A549 (cell line): ENCODE measurements at regions not wholly inside any gene's neighbourhood (a gene's known extent, or its start where the extent isn't known, plus 50 kb on each side); places are given as distances from the start of the nearest gene placed in this dataset.

ENCODE experiments used
- EHMT2 ChIP-seq: fragments of 200-600 bp; sonication (generic); IDR thresholded peaks from 2 replicates; pipeline ENCODE4 v1.6.1; 2016; ENCODE audit warnings: antibody characterized with exemption, low read depth, mild to moderate bottlenecking, moderate library complexity
- FOSB ChIP-seq: fragments of 250-450 bp; sonication (Bioruptor Pico); IDR thresholded peaks from 2 replicates; pipeline ENCODE4 v1.5.0; 2020; ENCODE audit warnings: mild to moderate bottlenecking, moderate library complexity
- JUN ChIP-seq, 2 experiments: fragments of >200 bp; sonication (Bioruptor Twin); formaldehyde crosslinking; IDR thresholded peaks; 2 replicates in 1 of 2; 3 replicates in 1 of 2; pipeline ENCODE4 v1.6.1; 2016 to 2017
- NR3C1 ChIP-seq: fragments of >200 bp; sonication (Bioruptor Twin); formaldehyde crosslinking; IDR thresholded peaks from 3 replicates; pipeline ENCODE4 v1.6.1; 2017
- POLR2A ChIP-seq: IDR thresholded peaks from 2 replicates; pipeline ENCODE4 v1.6.1; 2012; ENCODE audit warnings: mild to moderate bottlenecking, low read length
- RAD21 ChIP-seq, 2 experiments: fragments of >200 bp in 1 of 2; sonication (Bioruptor Twin) in 1 of 2; formaldehyde crosslinking in 1 of 2; IDR thresholded peaks in 1 of 2; conservative IDR thresholded peaks in 1 of 2; 2 replicates in 1 of 2; 3 replicates in 1 of 2; pipeline ENCODE4 v1.6.1; 2012 to 2018; ENCODE audit warnings: inconsistent platforms in 1 of 2
- TFCP2L1 ChIP-seq: fragments of 250-450 bp; sonication (Bioruptor Pico); IDR thresholded peaks from 2 replicates; pipeline ENCODE4 v1.5.0; 2021; ENCODE audit warnings: mild to moderate bottlenecking
- TF ChIP-seq, protein P1 (sequence below): fragments of >200 bp; sonication (Bioruptor Twin); formaldehyde crosslinking; IDR thresholded peaks from 3 replicates; pipeline ENCODE4 v1.5.1; 2016
- TF ChIP-seq, protein P2 (sequence below): fragments of 250-450 bp; sonication (Bioruptor Pico); IDR thresholded peaks from 2 replicates; pipeline ENCODE4 v1.5.0; 2021; ENCODE audit warnings: mild to moderate bottlenecking, moderate library complexity, borderline replicate concordance

DNA sequence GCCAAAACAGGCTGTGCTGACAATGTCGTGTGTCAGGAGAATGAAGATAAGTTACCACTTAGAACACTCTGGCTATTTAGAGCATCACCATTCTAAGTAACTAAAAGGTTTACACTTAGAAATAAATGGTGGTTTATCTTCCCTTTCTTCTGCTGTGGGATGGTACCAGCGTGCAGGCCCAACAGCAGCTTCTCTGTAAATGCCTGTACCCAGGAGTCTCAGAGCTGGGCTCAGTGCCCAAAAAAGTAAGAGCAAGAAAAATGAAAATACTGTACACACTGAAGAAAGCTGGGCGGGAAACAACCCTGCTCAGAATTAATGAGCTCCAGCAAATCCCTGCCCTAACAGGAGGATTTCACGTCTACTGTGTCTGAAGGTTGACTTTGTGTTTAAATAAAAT, 206.5 kb downstream of the MFSD1 start:
- TF ChIP-seq TFCP2L1 (CRISPR knock-in tag) = no peak
- TF ChIP-seq, protein P1, sequence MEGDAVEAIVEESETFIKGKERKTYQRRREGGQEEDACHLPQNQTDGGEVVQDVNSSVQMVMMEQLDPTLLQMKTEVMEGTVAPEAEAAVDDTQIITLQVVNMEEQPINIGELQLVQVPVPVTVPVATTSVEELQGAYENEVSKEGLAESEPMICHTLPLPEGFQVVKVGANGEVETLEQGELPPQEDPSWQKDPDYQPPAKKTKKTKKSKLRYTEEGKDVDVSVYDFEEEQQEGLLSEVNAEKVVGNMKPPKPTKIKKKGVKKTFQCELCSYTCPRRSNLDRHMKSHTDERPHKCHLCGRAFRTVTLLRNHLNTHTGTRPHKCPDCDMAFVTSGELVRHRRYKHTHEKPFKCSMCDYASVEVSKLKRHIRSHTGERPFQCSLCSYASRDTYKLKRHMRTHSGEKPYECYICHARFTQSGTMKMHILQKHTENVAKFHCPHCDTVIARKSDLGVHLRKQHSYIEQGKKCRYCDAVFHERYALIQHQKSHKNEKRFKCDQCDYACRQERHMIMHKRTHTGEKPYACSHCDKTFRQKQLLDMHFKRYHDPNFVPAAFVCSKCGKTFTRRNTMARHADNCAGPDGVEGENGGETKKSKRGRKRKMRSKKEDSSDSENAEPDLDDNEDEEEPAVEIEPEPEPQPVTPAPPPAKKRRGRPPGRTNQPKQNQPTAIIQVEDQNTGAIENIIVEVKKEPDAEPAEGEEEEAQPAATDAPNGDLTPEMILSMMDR = no peak
- TF ChIP-seq POLR2A = no peak
- no peak for TF ChIP-seq FOSB (CRISPR knock-in tag)
- TF ChIP-seq, protein P2, sequence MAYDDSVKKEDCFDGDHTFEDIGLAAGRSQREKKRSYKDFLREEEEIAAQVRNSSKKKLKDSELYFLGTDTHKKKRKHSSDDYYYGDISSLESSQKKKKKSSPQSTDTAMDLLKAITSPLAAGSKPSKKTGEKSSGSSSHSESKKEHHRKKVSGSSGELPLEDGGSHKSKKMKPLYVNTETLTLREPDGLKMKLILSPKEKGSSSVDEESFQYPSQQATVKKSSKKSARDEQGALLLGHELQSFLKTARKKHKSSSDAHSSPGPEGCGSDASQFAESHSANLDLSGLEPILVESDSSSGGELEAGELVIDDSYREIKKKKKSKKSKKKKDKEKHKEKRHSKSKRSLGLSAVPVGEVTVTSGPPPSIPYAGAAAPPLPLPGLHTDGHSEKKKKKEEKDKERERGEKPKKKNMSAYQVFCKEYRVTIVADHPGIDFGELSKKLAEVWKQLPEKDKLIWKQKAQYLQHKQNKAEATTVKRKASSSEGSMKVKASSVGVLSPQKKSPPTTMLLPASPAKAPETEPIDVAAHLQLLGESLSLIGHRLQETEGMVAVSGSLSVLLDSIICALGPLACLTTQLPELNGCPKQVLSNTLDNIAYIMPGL = no peak
- TF ChIP-seq NR3C1 = no peak
- TF ChIP-seq EHMT2 = no peak
- TF ChIP-seq RAD21 (conservative IDR thresholded peaks at IDR 0.05 in 1 of 2, IDR thresholded peaks at IDR 0.05 in 1 of 2) = no peak
- no peak for TF ChIP-seq JUN (IDR thresholded peaks at IDR 0.05)
